H1 (cell line): ENCODE measurements at regions not wholly inside any gene's neighbourhood (a gene's known extent, or its start where the extent isn't known, plus 50 kb on each side); places are given as distances from the start of the nearest gene placed in this dataset.

Source experiments
- CTCF ChIA-PET: fragments of 300-600 bp; sonication (Branson Sonifier 250); formaldehyde crosslinking; loops from one replicate; lab custom pipeline; 2021; ENCODE audit not compliant: partially characterized antibody; lab: Charles Lee
- POLR2A ChIA-PET: fragments of 300-600 bp; sonication (Branson Sonifier 250); formaldehyde crosslinking; loops from one replicate; lab custom pipeline; 2021; ENCODE audit warnings: inconsistent platforms; ENCODE audit not compliant: partially characterized antibody; lab: Charles Lee
- DNase-seq, 2 experiments: peaks; one replicate each; pipeline versions ENCODE4 v3.0.0 to v3.0.0-alpha.2; 2010 to 2022; ENCODE audit warnings: low spot score in 2 of 2, low read depth in 1 of 2, mixed read lengths in 1 of 2
- FAIRE-seq: peaks from 2 replicates; lab custom pipeline; 2011; peaks lifted over from hg19 to GRCh38; lab: Jason Lieb, UNC
- H2AFZ ChIP-seq: 2 replicates; pipeline ENCODE4 v1.8.1; 2012; ENCODE audit warnings: low read length, inconsistent platforms
- H2AK5ac ChIP-seq: 2 replicates; pipeline ENCODE4 v1.6.1; 2013; ENCODE audit warnings: low read depth, low read length
- H2BK120ac ChIP-seq: replicated peaks from 2 replicates; pipeline ENCODE3; 2013; ENCODE audit warnings: low read depth, low read length, inconsistent platforms
- H2BK12ac ChIP-seq: 2 replicates; pipeline ENCODE4 v1.6.1; 2013; ENCODE audit warnings: low read depth, low read length
- H2BK15ac ChIP-seq: 2 replicates; pipeline ENCODE4 v1.6.1; 2013; ENCODE audit warnings: low read length
- H2BK20ac ChIP-seq: 2 replicates; pipeline ENCODE4 v1.6.1; 2013; ENCODE audit warnings: low read length
- H2BK5ac ChIP-seq: 2 replicates; pipeline ENCODE4 v1.6.1; 2013; ENCODE audit warnings: low read depth, low read length
- H3K14ac ChIP-seq: 2 replicates; pipeline ENCODE4 v1.6.1; 2013; ENCODE audit warnings: inconsistent platforms; ENCODE audit not compliant: insufficient read length
- H3K18ac ChIP-seq: 2 replicates; pipeline ENCODE4 v1.6.1; 2013; ENCODE audit warnings: low read length; ENCODE audit errors: extremely low read depth
- H3K23ac ChIP-seq: 2 replicates; pipeline ENCODE4 v1.6.1; 2013; ENCODE audit warnings: inconsistent platforms; ENCODE audit not compliant: insufficient read length
- H3K23me2 ChIP-seq: 2 replicates; pipeline ENCODE4 v1.6.1; 2013; ENCODE audit warnings: low read depth, low read length
- H3K27ac ChIP-seq: 2 replicates; pipeline ENCODE4 v1.6.1; 2011; ENCODE audit warnings: low read depth, low read length, inconsistent platforms
- H3K27me3 ChIP-seq, 4 experiments: replicated peaks in 1 of 4; 1 replicate in 1 of 4; 2 replicates in 3 of 4; pipeline versions ENCODE4 v1.6.1 to v1.8.1; 2011 to 2013; ENCODE audit warnings: low read length in 3 of 4, mild to moderate bottlenecking in 3 of 4, inconsistent platforms in 2 of 4, mixed read lengths in 2 of 4, moderate library complexity in 1 of 4; ENCODE audit not compliant: control insufficient read depth in 3 of 4, insufficient read depth in 3 of 4; ENCODE audit errors: extremely low read depth in 1 of 4
- H3K36me3 ChIP-seq, 4 experiments: 2 replicates each; pipeline versions ENCODE4 v1.6.1 to v1.8.1; 2011 to 2013; ENCODE audit warnings: mild to moderate bottlenecking in 4 of 4, low read length in 3 of 4, moderate library complexity in 2 of 4, control low read depth in 1 of 4, inconsistent platforms in 1 of 4; ENCODE audit not compliant: insufficient read depth in 4 of 4, control insufficient read depth in 2 of 4
- H3K4ac ChIP-seq: replicated peaks from 2 replicates; pipeline ENCODE3; 2013; ENCODE audit warnings: low read length, low read depth, mixed read lengths, inconsistent platforms; ENCODE audit not compliant: insufficient read length
- H3K4me1 ChIP-seq, 4 experiments: replicated peaks in 1 of 4; 1 replicate in 1 of 4; 2 replicates in 3 of 4; pipeline versions ENCODE4 v1.6.1 to v1.8.1; 2011 to 2013; ENCODE audit warnings: low read length in 3 of 4, inconsistent platforms in 2 of 4, mixed read lengths in 1 of 4; ENCODE audit not compliant: insufficient read depth in 4 of 4, control insufficient read depth in 3 of 4
- H3K4me2 ChIP-seq, 2 experiments: 2 replicates each; pipeline versions ENCODE4 v1.6.1 to v1.8.1; 2011 to 2013; ENCODE audit warnings: low read depth in 2 of 2, low read length in 2 of 2, control low read depth in 1 of 2, inconsistent platforms in 1 of 2, mild to moderate bottlenecking in 1 of 2; ENCODE audit not compliant: insufficient read depth in 1 of 2
- H3K4me3 ChIP-seq, 4 experiments: fragments of 200-600, 300-600 bp in 1 of 4; sonication (generic), shearing (Covaris generic), sonication (Bioruptor Twin) in 1 of 4; 2 replicates each; pipeline versions ENCODE4 v1.5.1 to v1.8.1; 2011 to 2016; ENCODE audit warnings: low read length in 4 of 4, low read depth in 3 of 4, control low read depth in 2 of 4, inconsistent platforms in 2 of 4, mild to moderate bottlenecking in 2 of 4, mixed read lengths in 1 of 4, moderate library complexity in 1 of 4; ENCODE audit not compliant: insufficient read depth in 2 of 4; ENCODE audit errors: extremely low read depth in 1 of 4
- H3K56ac ChIP-seq: replicated peaks from 2 replicates; pipeline ENCODE3; 2013; ENCODE audit warnings: low read depth, mild to moderate bottlenecking, mixed read lengths, low read length, inconsistent platforms; ENCODE audit not compliant: insufficient read length
- H3K79me1 ChIP-seq: 2 replicates; pipeline ENCODE4 v1.6.1; 2013; ENCODE audit warnings: low read depth, low read length, control low read depth
- H3K79me2 ChIP-seq, 2 experiments: 2 replicates each; pipeline versions ENCODE4 v1.6.1 to v1.8.1; 2012 to 2013; ENCODE audit warnings: low read length in 2 of 2, mild to moderate bottlenecking in 2 of 2, inconsistent platforms in 1 of 2; ENCODE audit not compliant: insufficient read depth in 2 of 2, control insufficient read depth in 1 of 2
- H3K9ac ChIP-seq, 4 experiments: replicated peaks in 1 of 4; 1 replicate in 1 of 4; 2 replicates in 3 of 4; pipeline versions ENCODE4 v1.6.1 to v1.8.1; 2011 to 2013; ENCODE audit warnings: low read depth in 3 of 4, low read length in 3 of 4, control low read depth in 2 of 4, mild to moderate bottlenecking in 2 of 4, moderate library complexity in 2 of 4, inconsistent platforms in 1 of 4; ENCODE audit errors: extremely low read depth in 1 of 4
- H3K9me3 ChIP-seq, 2 experiments: 2 replicates each; pipeline versions ENCODE4 v1.6.1 to v1.8.1; 2012 to 2013; ENCODE audit warnings: mild to moderate bottlenecking in 2 of 2, moderate library complexity in 2 of 2, control low read depth in 1 of 2, inconsistent platforms in 1 of 2, low read depth in 1 of 2, low read length in 1 of 2, mixed read lengths in 1 of 2; ENCODE audit not compliant: insufficient read depth in 2 of 2
- H4K20me1 ChIP-seq, 2 experiments: replicated peaks in 1 of 2; 2 replicates each; pipeline versions ENCODE3 to v1.8.1; 2011 to 2013; ENCODE audit warnings: inconsistent platforms in 2 of 2, low read length in 2 of 2, mild to moderate bottlenecking in 1 of 2; ENCODE audit not compliant: insufficient read depth in 2 of 2, control insufficient read depth in 1 of 2
- H4K5ac ChIP-seq: 2 replicates; pipeline ENCODE4 v1.6.1; 2013; ENCODE audit warnings: low read length, low read depth, mixed read lengths, inconsistent platforms; ENCODE audit not compliant: insufficient read length
- H4K8ac ChIP-seq: 2 replicates; pipeline ENCODE4 v1.8.0; 2013; ENCODE audit warnings: mild to moderate bottlenecking, moderate library complexity, low read length, inconsistent platforms; ENCODE audit not compliant: insufficient read depth; ENCODE audit errors: extremely low read depth
- H4K91ac ChIP-seq: replicated peaks from 2 replicates; pipeline ENCODE3; 2013; ENCODE audit warnings: low read length, mixed read lengths, inconsistent platforms; ENCODE audit not compliant: insufficient read length
- BACH1 ChIP-seq: IDR thresholded peaks from 2 replicates; pipeline ENCODE4 v1.6.1; 2012; ENCODE audit warnings: low read length, improper control_type of control experiment
- CBX8 ChIP-seq: fragments of 300-800, 300-1000 bp; sonication (generic); IDR thresholded peaks from 2 replicates; pipeline ENCODE4 v1.7.1; 2016; ENCODE audit warnings: low read depth, low read length, borderline replicate concordance
- KDM5A ChIP-seq: fragments of 200-600 bp; IDR thresholded peaks from 2 replicates; pipeline ENCODE4 v1.7.1; 2012; ENCODE audit warnings: mild to moderate bottlenecking, low read length, inconsistent platforms, mixed read lengths
- MAFK ChIP-seq: IDR thresholded peaks from 2 replicates; pipeline ENCODE4 v1.6.1; 2012; ENCODE audit warnings: low read depth, mild to moderate bottlenecking, improper control_type of control experiment, low read length
- POU5F1 ChIP-seq: IDR thresholded peaks from 2 replicates; pipeline ENCODE4 v1.6.1; 2011; ENCODE audit warnings: low read depth, mild to moderate bottlenecking, low read length, moderate library complexity
- SIRT6 ChIP-seq: IDR thresholded peaks from one replicate; pipeline ENCODE4 v1.7.1; 2012; ENCODE audit warnings: low read length, inconsistent platforms
- SRF ChIP-seq: IDR thresholded peaks from 2 replicates; pipeline ENCODE4 v1.6.1; 2011; ENCODE audit warnings: mild to moderate bottlenecking, low read depth, low read length, moderate library complexity
- WGBS, 2 experiments: shearing (Covaris generic) in 1 of 2; methylation state at CpG; one replicate each; pipeline versions ENCODE4 v1.1.6 to v1.1.7; 2013 to 2015; ENCODE audit warnings: low lambda C conversion rate in 2 of 2, mixed read lengths in 2 of 2, inconsistent platforms in 1 of 2, low coverage in 1 of 2, missing lambda C conversion rate in 1 of 2; ENCODE audit not compliant: insufficient replicate concordance in 2 of 2, insufficient coverage in 1 of 2, insufficient read length in 1 of 2; ENCODE audit errors: extremely low coverage in 1 of 2, missing lambda C conversion rate in 1 of 2; 5-methylcytosine and 5-hydroxymethylcytosine counted together
- TF ChIP-seq, protein P1 (sequence below), 3 experiments: IDR thresholded peaks; 1 replicate in 2 of 3; 2 replicates in 1 of 3; pipeline versions ENCODE4 v1.5.1 to v1.6.1; 2011; ENCODE audit warnings: low read length in 3 of 3, mild to moderate bottlenecking in 3 of 3, inconsistent platforms in 2 of 3, low read depth in 1 of 3, moderate library complexity in 1 of 3; ENCODE audit not compliant: insufficient read depth in 1 of 3; ENCODE audit errors: control extremely low read depth in 1 of 3
- TF ChIP-seq, protein P2 (sequence below): IDR thresholded peaks from 2 replicates; pipeline ENCODE4 v1.6.1; 2012; ENCODE audit warnings: inconsistent platforms
- TF ChIP-seq, protein P3 (sequence below): IDR thresholded peaks from 2 replicates; pipeline ENCODE4 v1.6.1; 2011; ENCODE audit warnings: low read depth, mild to moderate bottlenecking, low read length; ENCODE audit not compliant: insufficient read depth

DNA sequence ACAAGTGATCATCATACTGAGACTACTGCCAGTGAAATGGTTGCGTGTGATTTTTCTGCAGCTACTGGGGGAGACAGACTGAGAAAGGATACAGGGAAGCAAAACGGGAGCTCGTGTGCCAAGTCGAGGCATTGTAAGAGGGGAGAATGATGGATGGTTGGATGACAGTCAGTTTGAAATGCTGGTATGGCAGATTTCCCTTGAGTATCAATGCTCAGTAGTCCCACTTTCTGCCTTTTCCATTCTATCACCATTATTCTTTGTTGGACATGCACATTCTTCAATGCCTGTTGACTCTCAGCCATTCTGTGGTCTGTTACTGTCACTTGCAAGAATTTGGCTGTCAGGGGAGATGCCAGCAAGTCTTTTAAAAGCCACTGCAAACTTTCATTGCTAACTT lies 510.6 kb upstream of the RBFOX1 start:
- TF ChIP-seq KDM5A: no peak
- TF ChIP-seq SRF: no peak
- no peak for TF ChIP-seq MAFK
- TF ChIP-seq SIRT6: no peak
- TF ChIP-seq, protein P1, sequence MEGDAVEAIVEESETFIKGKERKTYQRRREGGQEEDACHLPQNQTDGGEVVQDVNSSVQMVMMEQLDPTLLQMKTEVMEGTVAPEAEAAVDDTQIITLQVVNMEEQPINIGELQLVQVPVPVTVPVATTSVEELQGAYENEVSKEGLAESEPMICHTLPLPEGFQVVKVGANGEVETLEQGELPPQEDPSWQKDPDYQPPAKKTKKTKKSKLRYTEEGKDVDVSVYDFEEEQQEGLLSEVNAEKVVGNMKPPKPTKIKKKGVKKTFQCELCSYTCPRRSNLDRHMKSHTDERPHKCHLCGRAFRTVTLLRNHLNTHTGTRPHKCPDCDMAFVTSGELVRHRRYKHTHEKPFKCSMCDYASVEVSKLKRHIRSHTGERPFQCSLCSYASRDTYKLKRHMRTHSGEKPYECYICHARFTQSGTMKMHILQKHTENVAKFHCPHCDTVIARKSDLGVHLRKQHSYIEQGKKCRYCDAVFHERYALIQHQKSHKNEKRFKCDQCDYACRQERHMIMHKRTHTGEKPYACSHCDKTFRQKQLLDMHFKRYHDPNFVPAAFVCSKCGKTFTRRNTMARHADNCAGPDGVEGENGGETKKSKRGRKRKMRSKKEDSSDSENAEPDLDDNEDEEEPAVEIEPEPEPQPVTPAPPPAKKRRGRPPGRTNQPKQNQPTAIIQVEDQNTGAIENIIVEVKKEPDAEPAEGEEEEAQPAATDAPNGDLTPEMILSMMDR (IDR thresholded peaks at IDR 0.05; ENCODE audit: control extremely low read depth in 1 of 3, insufficient read depth in 1 of 3, low read depth in 1 of 3, low read length in 3 of 3): no peak
- TF ChIP-seq, protein P2, sequence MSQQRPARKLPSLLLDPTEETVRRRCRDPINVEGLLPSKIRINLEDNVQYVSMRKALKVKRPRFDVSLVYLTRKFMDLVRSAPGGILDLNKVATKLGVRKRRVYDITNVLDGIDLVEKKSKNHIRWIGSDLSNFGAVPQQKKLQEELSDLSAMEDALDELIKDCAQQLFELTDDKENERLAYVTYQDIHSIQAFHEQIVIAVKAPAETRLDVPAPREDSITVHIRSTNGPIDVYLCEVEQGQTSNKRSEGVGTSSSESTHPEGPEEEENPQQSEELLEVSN: no peak
- TF ChIP-seq, protein P3, sequence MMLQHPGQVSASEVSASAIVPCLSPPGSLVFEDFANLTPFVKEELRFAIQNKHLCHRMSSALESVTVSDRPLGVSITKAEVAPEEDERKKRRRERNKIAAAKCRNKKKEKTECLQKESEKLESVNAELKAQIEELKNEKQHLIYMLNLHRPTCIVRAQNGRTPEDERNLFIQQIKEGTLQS: no peak
- no peak for TF ChIP-seq CBX8
- TF ChIP-seq POU5F1: no peak
- TF ChIP-seq BACH1: no peak
- Histone ChIP-seq H2BK20ac (no peak overlapping the region), H2AFZ (no peak overlapping the region), H3K14ac (no peak overlapping the region), H3K4ac (no peak overlapping the region), H3K36me3 (no peaks in the 10 kb centered on the region), H3K27ac (no peak overlapping the region), H3K4me1 (no peaks in the 10 kb centered on the region), H3K9me3 (no peaks in the 10 kb centered on the region), H3K23me2 (no peaks in the 10 kb centered on the region), H3K23ac (no peak overlapping the region), H3K4me3 (no peak overlapping the region), H3K18ac (no peak overlapping the region), H3K79me2 (no peaks in the 10 kb centered on the region), H3K79me1 (no peaks in the 10 kb centered on the region), H2BK120ac (no peak overlapping the region), H2BK15ac (no peak overlapping the region), H4K8ac (no peak overlapping the region), H4K91ac (no peak overlapping the region), H3K27me3 (no peaks in the 10 kb centered on the region), H2BK12ac (no peak overlapping the region), H3K56ac (no peak overlapping the region), H4K5ac (no peak overlapping the region), H4K20me1 (no peaks in the 10 kb centered on the region), H2AK5ac (no peak overlapping the region), H3K9ac (no peak overlapping the region), H3K4me2 (no peak overlapping the region), H2BK5ac (no peak overlapping the region)
- POLR2A ChIA-PET: no interaction called here
- CTCF ChIA-PET: interaction anchor here (1.2 kb wide), 2 partner anchors 9 to 28 kb away, joined by 3 read pairs; no protein-coding TSS in a partner anchor
- 92% methylated on average over 4 of the region's 4 CpGs; no CpG with 5 or more reads in 1 of the 2 experiments for WGBS, 2 experiments
- FAIRE-seq (no peak), DNase-seq (no peak)
